Nucleus accumbens (tissue), 56 donors: ENCODE measurements at regions not wholly inside any gene's neighbourhood (a gene's known extent, or its start where the extent isn't known, plus 50 kb on each side); places are given as distances from the start of the nearest gene placed in this dataset.
A peak's percentile ranks its signal among the peaks of the same experiment; 100 is the strongest.

Experiments
- DNase-seq, 56 donors: peaks; one replicate each; lab custom pipeline; 2025; lab: John Stamatoyannopoulos, UW

DNA sequence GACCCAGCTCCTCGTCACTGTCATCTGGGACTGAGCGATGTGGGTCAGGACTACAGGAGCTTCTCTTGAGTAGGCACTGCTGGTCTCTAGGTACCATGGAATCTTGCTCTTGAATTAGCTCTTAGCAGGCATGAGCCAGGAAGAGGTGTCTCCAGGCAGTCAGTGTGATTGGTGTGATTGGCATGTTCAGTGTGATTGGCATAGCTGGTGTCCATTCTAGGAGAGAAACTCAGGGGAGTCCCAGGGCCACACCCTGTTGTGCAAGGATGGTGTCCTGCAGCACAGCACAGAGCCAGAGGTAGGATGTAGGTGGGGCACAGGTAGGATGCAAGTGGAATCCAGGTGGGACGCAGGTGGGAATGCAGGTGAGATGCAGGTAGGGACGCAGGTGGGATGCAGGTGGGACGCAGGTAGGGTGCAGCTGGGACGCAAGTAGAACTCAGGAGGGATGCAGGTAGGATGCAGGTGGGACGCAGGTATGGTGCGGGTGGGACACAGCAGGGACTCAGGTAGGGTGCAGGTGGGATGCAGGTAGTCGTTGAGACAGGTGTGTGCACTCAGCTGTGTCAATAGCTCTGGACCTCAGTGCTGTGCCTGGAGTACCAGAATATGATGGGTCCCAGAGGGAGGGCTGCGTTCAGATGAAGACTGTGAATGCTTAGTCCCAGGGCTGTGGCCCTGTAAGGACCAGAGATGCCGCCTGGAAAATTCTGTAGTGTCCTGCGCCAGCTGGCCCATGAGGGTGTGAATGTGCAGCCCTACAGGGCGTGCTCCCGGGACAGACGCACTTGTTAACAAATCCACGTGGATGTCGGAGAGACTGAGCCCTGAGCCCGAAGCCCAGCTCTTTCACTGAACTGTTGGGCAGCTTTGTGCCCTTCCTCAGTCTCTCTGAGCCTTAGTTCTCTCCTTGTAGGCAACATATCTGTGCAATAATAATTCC is 248.2 kb upstream of the PITRM1 start:
- DNase-seq, result no peak

DNA sequence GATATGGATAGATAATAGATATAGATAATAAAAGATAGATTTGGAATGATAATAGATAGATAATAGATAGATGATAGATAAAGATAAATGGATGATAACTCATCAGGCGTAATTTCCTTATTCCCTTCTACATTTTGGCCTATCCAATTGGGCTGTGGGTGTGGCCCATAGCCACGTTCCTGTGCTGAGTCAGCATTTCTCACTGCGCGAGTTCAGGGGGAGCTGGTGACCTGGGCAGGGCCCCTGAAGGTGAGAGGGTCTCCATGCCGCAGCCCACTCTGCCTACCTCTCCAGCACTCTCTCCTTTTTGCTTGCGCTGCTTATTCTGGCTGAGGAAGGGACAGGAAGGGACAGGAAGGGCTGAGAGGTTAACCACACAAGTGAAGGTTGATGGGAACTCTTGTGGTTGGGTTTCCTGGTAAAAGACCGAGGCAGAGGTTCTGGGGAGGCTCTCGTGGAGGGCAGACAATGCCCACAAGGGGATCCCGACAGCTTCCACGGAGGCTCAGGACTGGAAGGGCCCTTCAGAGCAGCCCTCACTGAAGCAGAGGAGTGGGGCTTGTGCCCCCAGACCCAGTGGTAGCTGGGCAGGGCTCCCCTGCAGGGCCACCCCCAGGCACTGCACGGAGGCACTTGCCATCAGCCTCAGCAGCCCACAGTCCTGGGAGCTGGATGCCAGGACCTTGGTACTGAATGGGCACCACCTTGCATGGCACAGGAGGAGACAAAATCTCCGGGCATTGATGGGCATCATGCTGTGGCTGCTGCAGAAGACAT is 247.3 kb upstream of the PITRM1 start:
- no peak for DNase-seq

DNA sequence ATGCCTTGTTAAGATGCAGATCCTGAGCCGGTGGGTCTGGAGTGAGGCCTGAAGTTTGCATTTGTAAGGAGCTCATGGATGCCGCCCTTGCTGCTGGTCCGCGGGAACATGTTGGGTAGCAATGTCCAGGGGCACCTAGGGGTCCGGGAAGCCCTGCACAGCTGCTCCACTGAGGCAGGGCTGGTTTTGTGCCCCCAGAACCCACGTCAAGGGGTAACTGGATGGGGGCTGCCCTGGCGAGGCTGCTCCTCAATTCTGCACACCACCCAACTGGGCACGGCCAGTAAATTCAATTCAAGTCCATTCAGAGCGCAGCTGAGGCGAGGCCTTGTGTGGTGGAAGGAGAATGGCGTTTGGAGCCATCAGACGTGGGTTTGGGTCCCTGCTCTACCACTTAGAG is 246.3 kb upstream of the PITRM1 start:
- no peak for DNase-seq

DNA sequence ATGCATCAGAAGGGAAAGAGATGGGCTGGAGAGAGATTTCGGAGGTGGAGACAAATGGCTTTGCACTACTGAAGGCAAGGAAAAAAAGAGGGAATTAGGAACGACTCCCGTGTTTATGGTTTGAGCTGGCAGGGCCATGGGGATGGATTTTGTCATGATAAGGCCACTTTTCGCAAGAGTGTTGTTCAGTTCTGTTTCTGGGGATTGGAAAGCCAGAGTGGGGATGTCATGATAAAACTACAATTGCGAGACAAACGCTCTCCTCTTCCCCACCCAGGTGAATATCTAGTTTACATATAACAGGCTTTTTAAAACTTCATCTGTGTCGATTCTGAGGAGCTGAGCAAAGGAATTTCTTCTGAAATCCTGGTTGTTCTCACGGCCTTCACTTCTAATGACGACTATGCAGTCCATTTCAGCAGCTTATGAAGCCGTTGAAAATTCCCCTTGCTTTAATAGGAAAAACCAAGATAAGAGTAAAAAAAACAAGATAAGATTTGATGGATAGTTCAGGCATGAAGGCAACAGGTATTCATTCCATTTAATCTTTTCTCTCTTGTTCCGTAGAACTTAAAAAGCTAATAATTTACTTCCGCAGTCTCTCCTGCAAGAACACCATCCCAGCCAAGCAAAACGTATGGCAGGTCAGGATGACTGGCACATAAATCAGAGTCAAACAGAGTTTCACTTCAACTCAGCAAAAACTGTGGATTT is 245.6 kb upstream of the PITRM1 start:
- no peak for DNase-seq

DNA sequence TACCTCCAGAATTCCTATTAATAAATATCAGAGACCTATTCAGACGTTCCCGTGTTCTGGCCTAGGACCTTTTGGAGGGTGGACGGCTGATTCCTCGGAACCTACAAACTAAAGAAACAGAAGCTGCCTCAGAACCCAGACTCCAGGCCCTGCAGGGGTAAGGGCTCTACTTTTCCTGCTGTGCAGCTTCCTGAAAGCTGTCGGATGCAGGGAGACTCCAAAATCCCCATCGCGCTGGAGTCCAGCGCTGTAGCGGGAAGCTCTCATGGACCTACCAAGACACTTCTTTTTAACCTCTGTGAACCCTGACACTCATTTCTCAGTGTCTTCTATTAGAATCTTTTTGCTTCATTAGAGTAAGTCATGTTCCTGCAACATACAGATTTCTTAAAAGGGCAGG is 244.5 kb upstream of the PITRM1 start:
- DNase-seq, result no peak

DNA sequence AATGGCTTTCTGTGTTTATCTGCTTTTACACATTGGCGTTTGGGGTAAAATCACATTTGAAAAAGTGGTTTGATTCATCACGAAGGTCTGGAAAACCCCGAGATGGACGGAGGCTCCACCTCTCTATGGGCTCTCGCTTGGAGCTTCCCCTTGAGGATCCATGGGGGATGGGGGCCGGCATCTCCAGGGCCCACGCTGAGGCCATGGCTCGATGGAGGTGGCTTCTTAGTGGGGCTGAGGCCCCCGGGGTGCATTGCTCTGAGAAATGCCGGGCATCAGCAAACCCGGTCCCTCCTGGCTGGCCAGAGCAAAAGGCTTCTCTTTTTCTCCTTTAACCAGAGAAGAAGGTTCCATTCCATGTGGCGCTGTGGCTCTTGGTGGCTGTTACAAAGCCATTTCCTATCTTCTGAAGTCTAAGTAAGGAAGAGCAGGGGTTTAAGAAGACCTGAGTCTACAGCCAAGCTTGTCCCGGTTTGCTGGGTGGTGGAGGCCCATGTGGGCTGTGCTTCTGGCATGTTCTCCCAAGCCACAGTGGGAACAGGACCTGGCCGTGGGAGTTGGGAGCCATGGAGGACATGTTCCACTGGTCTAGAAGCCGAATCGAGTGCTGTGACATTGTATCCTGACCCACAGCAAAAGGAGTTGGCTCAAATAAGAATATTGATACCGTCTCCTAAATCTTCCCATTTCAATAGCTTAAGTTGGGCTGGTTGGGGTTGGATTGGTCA is 243.5 kb upstream of the PITRM1 start:
- no peak for DNase-seq

DNA sequence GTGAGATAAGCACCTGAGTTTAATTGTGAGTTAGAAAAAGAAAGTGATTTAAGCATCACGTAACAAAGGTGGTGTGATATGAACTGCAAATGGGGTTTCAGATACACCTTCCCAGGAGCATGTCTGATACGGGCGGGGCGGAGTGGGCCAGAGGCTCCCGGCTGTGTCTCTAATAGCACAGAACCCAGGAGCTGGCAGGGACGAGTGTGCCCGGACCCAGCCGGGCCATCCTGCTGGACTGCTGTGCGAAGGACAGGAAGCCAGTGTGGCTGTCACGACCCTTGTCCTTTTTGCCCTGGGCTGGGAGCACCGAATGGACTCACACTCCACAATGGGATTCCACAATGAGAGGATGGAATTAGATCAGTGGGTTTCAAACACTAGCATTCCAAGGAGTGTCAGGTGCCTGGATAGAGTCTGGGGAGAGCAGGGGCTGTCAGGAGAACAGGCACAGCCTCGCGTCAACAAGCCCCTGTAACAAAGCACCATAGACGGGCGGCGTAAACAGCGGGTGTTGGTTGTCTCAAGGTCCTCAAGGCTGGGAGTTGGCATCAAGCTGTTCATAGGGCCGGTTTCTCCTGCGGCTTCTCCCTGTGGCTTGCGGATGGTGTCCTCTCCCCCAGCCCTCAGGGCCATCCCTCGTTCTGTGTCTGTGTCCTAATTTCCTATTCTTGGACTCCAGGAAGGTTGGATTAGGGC is 242.6 kb upstream of the PITRM1 start:
- no peak for DNase-seq

DNA sequence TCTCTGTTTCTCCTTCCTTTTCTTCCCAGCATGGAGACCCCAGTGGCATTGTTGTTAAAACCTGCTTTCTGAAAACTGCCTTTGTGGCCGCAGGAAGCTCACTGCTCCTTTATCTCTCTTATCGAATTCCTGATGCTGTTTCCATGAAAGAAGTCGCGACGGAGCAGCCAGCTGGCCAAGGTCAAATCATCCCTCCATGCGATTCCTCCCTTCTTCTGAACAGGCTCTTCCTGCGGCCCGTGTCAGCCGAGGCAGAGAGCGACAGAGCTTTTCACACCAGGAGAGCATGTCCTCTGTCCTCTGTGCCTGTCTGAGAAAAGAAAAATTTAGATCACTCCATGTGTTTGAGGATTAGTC is 242.1 kb upstream of the PITRM1 start:
- no peak for DNase-seq

DNA sequence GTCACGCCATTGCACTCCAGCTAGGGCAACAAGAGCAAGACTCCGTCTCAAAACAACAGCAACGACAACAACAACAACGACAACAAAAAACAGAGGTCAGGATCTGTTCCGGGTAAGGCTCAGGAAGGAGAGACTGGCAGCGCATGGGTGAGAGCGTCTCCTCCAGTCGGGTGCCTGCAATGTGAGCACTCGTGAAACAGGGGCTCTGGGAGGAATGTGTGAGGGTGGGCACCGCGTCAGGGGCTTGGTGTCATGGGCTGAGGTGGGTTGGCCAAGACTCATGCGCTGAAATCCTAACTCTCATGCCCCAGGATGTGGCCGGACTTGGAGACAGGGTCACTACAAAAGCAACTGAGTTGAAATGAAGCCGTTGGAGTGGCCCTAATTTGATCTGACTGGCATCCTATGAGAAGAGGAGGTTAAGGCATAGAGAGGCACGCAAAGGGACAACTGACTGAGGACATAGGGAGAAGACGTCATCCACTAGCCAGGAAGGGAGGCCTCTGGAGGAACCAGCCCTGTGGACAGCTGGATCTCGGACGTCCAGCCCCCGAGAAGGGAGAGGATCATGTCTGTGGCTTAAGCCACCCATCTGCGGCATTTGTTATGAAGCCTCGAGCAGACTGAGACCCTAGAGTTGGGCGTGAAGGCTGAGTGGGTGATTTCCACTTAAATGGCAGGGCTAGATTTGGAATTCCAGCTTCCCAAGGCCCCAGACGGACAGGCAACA is 241.5 kb upstream of the PITRM1 start:
- no peak for DNase-seq

DNA sequence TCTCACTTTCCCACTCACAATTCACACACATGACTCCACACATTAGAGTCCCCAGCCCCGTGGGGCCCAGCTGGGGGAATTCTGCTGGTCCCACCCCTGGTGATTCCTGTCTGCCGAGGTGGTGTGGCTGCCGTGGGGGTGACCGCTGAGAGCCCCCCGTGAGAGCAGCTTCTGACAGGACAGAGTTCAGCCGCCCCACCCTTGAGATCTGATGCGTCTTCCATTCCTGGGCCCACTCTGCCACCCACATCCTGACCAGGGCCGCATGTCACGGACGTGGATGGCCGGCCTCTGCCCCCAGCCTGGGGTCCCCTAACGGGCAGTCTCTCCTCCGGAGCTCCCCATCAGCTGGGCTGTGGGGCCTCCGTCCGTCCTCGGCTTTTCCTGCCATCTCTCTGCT is 240.1 kb upstream of the PITRM1 start:
- DNase-seq, result no peak

DNA sequence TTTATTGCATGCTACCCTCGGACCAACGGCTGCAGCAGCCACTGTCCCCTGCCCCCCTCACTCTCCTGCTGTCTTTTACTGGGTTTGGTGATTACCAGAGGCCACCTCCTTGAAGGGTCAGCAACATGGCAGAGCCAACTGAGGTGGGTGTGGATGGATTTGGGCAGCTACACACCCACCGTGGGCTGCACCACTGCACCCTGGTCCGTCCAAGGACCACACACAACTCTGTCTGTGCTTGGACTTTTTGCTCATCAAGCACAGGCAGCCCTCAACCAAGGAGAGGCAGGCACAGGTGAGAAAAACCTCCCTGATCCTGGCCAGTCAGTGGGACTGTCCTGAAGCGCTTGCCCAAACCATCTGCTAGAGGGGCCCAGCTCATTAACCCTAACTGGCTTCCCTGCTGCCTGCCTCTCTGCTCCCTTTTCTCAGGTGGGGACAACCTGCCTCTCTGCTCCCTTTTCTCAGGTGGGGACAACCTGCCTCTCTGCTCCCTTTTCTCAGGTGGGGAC is 239.5 kb upstream of the PITRM1 start:
- no peak for DNase-seq

DNA sequence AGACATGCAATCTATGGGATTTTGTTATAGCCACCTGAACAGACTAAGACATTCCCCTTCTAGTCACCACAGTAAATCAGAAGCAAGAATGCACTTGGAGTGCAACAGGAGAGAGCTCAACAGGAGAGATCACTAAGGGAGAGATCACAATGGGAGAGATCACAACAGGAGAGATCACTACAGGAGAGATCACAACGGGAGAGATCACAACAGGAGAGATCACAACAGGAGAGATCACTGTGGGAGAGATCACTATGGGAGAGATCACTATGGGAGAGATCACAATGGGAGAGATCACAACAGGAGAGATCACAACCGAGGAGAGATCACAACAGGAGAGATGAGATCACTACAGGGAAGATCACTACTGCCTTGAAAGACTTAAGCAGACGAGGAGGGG is 238.5 kb upstream of the PITRM1 start:
- no peak for DNase-seq

DNA sequence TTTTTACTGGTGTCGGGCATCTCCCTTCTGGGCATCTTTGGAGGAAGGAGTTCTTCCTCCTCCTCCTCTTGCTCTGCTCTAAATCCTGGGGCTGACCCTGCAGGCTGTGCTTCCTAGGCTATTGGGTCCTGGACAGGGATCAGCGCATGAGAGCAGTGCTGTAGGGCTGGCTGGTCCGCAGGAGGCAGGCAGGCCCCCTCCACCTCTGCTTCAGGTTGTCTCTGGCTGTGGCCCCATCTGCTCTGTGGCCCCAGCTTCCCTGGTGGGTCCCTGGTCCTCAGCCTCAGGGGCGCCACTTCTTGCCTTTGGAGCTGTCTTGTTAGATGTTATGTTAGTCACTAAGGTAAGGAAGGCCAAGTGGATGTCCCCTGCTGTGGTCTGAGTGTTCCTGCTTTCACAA is 237.3 kb upstream of the PITRM1 start:
- DNase-seq, result no peak

DNA sequence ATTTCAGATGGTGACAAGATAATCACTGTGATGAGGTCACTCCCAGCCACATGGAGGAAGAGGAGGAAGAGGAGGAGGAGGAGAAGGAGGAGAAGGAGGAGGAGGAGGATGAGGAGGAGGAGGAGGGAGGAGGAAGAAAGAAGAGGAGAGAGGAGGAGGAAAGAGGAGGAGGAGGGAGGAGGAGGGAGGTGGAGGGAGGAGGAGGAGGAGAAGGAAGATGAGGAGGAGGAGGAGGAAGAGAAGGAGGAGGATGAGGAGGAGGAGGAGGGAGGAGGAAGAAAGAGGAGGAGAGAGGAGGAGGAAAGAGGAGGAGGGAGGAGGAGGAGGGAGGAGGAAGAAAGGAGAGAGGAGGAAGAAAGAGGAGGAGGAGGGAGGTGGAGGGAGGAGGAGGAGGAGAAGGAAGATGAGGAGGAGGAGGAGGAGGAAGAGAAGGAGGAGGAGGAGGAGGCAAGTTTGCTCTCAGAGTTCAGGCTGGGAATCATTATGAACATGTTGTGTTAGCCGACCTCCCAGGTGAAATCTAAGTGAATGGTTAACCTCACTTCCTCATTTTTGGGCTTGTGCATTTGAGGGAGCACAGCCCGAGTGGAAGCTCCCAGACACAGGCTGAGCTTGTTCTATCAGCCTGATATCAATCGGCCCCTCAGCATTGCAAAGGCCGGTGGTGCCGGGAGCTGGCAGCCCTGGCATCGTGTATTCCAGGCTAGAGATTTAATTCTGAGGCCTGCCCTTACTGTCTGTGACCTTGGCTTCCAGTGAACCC is 236.2 kb upstream of the PITRM1 start:
- no peak for DNase-seq

DNA sequence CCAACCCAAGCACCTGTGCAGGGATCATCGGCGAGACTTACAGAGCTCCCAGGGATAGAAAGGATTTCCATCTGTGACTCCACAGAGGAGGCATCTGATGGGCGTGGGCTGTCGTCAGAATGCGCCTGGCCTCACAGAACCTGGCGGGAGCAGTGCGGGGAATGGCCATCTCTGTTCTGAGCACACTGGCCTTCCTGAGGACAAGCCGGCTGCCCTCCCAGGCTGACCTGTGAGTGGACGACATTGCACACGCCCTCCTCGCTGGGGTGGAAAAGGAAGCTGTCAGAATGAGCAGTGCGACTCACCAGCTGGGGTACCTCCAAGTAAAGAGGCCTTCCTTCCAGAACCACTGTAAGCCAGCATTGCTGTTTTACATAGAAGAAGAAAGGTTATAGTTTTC is 234.6 kb upstream of the PITRM1 start:
- DNase-seq, result no peak

DNA sequence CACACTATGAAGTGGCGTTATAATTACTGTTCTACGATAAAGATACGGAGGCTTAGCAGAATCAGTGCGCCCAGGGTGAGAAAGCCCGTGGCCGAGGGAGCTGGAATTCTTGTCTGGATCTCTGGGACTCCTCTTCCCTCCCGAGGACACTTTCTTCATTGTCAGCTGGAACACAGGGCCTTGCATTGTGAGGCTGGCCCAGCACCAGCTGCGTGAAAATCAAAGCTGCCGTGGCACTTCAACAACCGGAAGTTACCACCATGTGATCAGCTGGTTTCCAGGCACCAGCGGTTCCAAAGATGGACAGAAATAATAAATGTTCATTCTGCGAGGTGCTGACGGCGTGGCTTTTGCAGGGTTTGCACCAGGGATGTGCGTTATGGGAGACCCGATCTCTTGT is 234.0 kb upstream of the PITRM1 start:
- peak in 47 of 56 donors; percentile 6 to 84 (median 51) for DNase-seq

DNA sequence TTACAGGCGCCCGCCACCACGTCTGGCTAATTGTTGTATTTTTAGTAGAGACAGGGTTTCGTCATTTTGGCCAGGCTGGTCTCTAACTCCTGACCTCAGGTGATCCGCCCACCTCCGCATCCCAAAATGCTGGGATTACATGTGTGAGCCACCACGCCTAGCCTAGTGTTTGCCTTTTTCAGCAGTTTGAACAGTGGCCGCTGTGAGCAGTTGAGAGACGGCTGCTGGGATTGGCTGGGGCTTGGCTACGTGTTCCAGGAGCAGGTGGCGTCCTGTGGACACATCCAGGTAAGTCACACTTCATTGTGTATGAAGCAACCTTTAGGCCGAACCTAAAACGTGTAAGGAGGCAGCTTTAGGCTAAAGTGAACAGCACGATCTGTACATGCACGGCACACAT is 231.8 kb upstream of the PITRM1 start:
- DNase-seq, result no peak

DNA sequence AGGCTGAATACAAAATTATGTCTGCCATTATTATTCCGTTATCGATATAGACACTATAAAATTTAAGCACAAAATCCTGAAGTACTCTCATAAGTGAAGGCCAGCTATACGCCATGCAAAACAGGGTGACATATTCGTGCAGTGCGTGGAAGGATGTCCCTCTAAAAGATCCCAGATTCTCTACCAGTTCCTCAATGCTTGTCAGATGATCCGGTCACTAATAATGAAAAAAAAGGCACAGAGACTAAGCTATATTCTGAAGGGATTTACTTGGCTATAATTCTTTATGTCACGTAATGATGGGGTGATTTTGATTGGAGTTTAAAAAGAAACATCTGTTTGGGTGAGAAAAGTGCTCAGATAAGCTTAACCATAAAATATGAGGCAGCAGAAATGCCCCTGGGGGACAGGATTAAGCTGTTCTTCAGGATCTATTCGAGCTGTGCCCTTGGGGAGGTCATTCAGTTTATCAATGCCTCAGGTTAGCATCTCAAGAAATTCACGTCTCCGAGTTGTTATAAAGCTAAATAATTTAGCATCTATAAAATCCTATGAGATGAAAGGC is 229.7 kb upstream of the PITRM1 start:
- DNase-seq, result no peak
